NCI-H2171 (cell line): ENCODE measurements at regions not wholly inside any gene's neighbourhood (a gene's known extent, or its start where the extent isn't known, plus 50 kb on each side); places are given as distances from the start of the nearest gene placed in this dataset.
"Not testable (repeated sequence)": the region's sequence is repeated elsewhere in the genome, so short reads cannot be mapped to it uniquely, and the experiment has no call there.

Experiments
- DNase-seq: peaks from one replicate; lab custom pipeline; 2025; lab: John Stamatoyannopoulos, UW

DNA sequence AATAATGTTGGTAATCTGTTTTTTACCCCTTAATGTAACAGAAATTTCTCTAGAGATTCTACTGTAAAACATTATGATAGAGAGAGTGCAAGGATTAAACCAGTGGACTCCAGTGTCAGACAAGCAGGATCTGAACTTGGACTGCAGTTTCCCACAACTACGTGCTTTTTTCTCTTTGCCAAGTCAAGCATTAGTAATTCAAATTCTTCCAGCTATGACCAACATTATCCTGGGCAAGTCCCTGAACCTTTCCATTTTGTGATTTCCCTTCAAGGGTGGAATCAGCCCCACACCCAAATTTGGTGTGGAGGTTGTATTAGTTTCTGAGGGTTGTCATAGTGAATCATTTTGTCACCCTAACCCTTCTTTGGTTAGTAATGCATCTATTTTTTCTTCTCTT, 482.0 kb downstream of the ZNF516 start:
- DNase-seq: no peak

GRCh38 chr18:76005632-76006208, 489.3 kb downstream of the ZNF516 start:
- no peak for DNase-seq

DNA sequence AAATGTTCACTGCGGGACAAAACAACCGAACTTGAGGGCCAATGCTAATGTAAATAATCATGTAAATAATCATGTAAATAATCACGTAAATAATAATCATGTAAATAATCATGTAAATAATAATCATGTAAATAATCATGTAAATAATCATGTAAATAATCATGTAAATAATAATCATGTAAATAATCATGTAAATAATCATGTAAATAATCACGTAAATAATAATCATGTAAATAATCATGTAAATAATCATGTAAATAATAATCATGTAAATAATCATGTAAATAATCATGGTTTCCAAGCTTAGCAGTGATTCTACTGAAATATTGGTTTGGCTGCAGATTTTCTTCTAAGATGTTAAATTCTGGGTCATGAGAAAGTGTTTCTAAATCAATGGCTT, 507.1 kb downstream of the ZNF516 start:
- DNase-seq: not testable (repeated sequence)

- DNase-seq: no peak
Observed at GRCh38 chr18:75984853-75985252, 510.2 kb downstream of the ZNF516 start.

DNA sequence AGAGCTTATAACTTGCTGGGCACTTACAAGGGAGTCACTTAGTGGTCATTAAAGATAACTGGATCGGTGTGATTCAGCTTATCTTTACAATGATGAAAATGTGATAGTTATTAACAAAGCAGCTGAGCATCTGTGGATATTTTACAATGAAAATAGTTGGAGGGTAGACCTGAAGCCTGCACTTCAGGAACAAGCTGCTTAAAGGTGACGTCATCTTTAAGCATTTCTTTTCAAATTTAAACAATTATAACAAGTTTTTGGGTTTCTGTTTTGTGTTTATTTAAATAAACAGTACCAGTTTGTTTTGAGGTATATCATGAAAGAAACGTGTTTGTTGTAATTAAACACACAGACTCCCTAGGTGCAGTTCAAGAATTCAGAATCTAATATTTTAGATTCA, 513.9 kb downstream of the ZNF516 start:
- no peak for DNase-seq

- no peak for DNase-seq
Observed at GRCh38 chr18:75977081-75977480, 518.0 kb downstream of the ZNF516 start.

GRCh38 chr18:75970212-75970611, 524.8 kb downstream of the ZNF516 start:
- DNase-seq: no peak

- DNase-seq: no peak
Observed at GRCh38 chr18:75966431-75966830, 528.6 kb downstream of the ZNF516 start.

DNA sequence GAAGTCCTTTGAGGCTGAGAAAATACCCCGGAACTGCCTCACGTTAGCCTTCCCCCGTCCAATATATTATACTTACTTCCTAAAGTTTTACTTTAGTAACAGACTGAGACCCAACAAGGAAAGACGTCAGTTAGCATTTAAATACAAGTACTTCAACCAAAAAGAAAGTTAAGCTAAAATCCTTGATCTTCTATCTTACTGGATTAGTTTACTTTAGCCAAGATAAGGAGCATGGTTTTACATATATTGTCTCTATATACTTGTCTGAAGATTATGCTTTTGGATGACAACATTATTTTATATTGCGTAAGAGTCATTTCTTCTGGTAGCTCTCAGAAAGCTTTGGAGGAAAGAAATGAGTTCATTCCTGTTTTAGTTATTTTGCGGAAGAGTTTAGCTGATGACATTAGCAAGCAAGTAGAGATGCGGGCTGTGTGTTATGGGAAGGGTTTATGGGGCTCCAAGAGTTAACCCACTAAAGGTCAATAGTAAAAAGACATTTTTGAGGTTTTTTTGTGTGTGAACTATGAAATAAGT, 532.9 kb downstream of the ZNF516 start:
- no peak for DNase-seq

DNA sequence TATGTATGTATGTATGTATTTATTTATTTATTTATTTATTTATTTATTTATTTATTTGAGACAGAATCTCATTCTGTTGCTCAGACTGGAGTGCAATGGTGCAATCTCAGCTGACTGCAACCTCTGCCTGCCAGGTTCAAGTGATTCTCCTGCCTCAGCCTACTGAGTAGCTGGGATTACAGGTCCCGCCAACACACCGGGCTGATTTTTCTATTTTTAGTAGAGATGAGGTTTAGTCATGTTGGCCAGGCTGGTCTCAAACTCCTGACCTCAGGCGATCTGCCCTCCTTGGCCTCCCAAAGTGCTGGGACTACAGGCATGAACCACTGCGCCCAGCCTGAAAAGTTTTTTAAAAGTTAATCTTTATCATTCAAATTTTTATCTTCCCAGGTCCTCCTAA, 532.9 kb upstream of the SMIM21 start:
- not testable (repeated sequence) for DNase-seq

- DNase-seq: no peak
Observed at GRCh38 chr18:75959150-75959549, 531.6 kb upstream of the SMIM21 start.

DNA sequence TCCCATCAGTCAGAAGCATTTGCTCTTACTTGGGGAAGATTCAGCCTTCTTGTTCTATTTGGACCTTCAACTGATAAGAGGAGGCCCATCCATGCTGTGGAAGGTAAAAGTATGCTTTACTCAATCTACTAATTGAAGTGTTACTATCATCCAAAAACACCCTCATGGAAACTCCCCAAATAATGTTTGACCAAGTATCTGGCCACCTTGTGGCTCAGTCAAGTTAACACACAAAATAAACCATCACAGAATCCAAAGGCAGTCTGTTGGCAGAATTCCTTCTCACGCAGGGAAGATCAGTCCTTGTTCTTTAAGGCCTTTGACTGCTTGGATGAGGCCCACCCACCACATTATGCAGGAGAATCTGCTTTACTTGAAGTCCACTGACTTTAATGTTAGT, 531.2 kb upstream of the SMIM21 start:
- no peak for DNase-seq

GRCh38 chr18:75945265-75945933, 517.9 kb upstream of the SMIM21 start:
- no peak for DNase-seq

- DNase-seq: no peak
Observed at GRCh38 chr18:75937306-75937705, 509.8 kb upstream of the SMIM21 start.

DNA sequence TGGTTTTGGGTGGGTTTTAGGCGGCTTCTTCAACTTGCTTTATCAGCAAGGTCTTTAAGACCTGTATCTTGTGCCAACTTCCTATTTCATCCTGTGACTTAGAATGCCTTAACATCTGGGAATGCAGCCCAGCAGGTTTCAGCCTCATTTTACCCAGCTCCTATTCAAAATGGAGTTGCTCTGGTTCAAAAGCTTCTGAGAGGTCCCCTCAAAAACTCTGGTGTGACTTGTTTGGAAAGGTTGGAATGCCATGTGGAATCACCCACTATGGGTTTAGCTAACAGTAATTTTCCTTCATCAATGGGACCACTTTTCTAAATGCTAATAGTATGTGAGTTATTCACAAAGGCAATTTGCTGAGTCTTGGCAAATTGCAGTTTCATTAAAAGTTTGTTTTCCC, 509.4 kb upstream of the SMIM21 start:
- DNase-seq: no peak

DNA sequence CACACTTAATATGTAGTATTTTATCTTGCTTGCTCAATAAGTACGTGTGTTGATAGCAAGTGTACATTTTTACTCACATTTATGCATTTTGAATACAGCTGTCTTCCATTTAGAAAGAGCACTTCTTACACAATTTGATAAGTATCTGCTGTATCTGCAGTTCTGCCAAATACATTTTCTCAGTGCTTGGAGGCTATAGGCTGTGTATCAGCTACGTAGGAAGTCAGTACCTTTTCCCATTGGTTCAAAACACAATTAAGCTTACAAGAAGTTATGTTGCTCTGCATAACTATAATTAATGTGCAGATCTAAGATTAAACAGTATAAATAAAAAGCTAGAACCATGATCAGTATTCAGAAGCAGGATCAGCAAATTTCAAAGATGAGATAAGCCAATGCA, 503.6 kb upstream of the SMIM21 start:
- no peak for DNase-seq

GRCh38 chr18:75928706-75929105, 501.2 kb upstream of the SMIM21 start:
- DNase-seq: no peak

DNA sequence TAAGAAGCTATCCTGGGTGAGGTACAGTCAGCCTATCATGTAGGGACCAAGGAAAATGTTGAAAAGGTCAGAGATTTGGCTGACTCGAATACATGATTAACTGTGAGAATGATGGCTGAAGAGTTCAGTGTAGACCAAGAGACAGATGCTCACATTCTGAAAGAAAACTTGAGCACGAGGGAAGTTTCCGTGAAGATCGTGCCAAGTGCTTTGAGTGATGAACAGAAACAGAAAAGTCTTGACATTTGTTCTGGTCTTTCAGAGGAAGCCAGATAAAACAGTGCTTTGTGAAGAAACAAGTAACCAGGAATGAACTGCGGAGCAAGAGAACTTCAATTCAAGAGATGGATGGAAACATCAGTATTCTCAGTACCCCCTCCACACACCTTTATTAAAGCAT, 500.3 kb upstream of the SMIM21 start:
- DNase-seq: no peak

GRCh38 chr18:75926811-75927210, 499.3 kb upstream of the SMIM21 start:
- no peak for DNase-seq

- DNase-seq: no peak
Observed at GRCh38 chr18:75923169-75923568, 495.7 kb upstream of the SMIM21 start.

DNA sequence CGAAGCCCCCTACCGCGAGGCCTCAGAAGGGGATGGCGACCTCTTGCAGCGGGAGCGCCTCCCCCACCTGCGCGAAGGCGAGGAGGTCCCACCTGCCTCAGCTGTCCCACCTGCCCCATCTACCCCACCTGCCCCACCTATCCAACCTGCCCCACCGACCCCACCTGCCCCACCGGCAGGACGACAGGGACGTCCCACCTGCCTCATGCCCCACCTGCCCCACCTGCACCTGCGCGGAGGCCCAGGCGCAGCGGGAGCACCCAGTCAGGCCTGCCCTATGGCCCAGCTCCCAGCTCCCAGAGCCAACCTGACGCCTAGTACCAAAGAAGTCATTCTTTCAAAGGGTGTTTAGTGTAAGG, 489.1 kb upstream of the SMIM21 start:
- DNase-seq: no peak

- no peak for DNase-seq
Observed at GRCh38 chr18:75915941-75916623, 488.6 kb upstream of the SMIM21 start.

- DNase-seq: no peak
Observed at GRCh38 chr18:75912829-75913228, 485.3 kb upstream of the SMIM21 start.
